ENCODE measurements at regions not wholly inside any gene's neighbourhood (a gene's known extent, or its start where the extent isn't known, plus 50 kb on each side); places are given as distances from the start of the nearest gene placed in this dataset.
A peak's percentile ranks its signal among the peaks of the same experiment; 100 is the strongest.
"Not testable (repeated sequence)": the region's sequence is repeated elsewhere in the genome, so short reads cannot be mapped to it uniquely, and the experiment has no call there.

DNA sequence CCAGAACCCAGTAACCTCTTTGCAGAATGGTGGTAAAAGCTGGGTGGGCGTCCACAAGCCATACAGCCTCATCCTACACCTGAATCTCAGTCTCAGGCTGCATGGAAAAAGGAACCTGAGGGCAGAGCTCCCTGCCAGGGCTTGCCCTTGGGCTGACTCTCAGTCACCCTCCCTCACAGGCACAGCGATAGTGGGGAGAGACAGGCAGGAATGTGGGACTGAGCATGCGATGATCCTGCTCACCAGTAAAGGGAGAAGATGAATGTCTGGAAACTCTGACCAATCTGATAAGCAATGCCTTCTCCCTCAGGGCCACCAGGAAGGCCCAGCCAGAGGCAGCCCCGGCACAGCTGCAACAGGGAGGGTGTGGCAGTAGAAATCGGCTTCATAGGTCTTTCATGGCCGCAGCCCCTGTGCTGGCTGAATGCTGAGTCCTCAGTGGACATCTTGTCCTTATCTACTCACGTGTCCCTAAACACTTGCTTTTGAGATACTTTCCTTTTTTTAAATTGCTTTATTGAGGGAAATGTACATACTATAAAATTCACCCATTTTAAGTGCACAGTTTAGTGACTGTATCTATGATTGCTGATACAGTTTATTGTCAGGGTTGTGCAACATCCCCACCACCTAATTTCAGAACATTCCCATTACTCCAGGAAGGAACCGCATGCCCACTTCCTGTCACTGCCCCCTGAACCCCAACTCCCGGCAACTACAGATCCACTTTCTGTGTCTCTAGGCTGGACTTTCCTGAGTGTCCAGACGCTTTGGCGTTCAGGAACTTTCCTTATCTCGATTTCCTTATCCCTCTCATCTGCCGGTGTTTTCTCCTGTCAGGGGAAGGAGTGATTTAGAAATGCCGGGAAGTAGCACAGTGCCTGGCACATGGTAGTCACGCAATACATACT, 258.1 kb downstream of the PCNX1 start:
- no peak overlapping the region for H3K4me3 ChIP-seq (ENCODE audit: control insufficient read depth, low read depth, low read length)
- DNase-seq (ENCODE audit: low read depth) = no peak
- TF ChIP-seq, protein P1, sequence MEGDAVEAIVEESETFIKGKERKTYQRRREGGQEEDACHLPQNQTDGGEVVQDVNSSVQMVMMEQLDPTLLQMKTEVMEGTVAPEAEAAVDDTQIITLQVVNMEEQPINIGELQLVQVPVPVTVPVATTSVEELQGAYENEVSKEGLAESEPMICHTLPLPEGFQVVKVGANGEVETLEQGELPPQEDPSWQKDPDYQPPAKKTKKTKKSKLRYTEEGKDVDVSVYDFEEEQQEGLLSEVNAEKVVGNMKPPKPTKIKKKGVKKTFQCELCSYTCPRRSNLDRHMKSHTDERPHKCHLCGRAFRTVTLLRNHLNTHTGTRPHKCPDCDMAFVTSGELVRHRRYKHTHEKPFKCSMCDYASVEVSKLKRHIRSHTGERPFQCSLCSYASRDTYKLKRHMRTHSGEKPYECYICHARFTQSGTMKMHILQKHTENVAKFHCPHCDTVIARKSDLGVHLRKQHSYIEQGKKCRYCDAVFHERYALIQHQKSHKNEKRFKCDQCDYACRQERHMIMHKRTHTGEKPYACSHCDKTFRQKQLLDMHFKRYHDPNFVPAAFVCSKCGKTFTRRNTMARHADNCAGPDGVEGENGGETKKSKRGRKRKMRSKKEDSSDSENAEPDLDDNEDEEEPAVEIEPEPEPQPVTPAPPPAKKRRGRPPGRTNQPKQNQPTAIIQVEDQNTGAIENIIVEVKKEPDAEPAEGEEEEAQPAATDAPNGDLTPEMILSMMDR (IDR thresholded peaks at IDR 0.05; ENCODE audit: control insufficient read depth, insufficient read depth, low read depth, low read length, missing control alignments) = no peak

DNA sequence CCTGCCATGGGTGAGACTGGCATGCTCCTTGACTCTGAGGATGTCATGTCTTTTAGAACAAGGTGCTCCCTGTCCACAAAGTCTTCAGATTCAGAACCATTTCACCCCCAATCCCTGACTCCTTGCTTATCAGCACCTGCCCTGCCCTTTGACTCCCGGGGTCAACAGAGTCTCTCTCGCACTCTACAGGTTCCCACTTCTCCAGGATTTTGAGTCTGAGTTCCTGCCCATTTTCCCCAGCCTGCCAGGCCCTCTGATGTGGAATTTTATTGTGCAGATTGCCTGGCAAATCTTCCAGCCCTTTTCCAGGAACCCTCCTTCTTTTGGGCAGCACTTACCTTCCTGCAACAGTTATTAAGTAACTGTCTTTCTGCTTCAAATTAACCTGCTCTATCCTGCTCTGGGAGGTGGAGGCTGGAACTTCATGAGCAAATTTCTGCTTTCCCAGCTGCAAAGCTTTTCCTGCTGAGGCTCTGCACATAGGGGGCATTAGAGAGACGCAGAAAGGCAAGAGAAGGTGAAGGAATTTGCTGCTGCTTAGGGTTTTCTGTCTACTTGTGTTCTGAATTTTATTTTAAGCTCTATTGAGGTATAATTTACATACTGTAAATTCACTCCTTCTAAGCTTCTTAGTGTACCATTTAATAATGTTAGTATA, 259.1 kb downstream of the PCNX1 start:
- H3K4me3 ChIP-seq (ENCODE audit: control insufficient read depth, low read depth, low read length) = no peak overlapping the region
- TF ChIP-seq, protein P1 (IDR thresholded peaks at IDR 0.05; ENCODE audit: control insufficient read depth, insufficient read depth, low read depth, low read length, missing control alignments) = peak; percentile 96
- peak; percentile 67 for DNase-seq (ENCODE audit: low read depth)

DNA sequence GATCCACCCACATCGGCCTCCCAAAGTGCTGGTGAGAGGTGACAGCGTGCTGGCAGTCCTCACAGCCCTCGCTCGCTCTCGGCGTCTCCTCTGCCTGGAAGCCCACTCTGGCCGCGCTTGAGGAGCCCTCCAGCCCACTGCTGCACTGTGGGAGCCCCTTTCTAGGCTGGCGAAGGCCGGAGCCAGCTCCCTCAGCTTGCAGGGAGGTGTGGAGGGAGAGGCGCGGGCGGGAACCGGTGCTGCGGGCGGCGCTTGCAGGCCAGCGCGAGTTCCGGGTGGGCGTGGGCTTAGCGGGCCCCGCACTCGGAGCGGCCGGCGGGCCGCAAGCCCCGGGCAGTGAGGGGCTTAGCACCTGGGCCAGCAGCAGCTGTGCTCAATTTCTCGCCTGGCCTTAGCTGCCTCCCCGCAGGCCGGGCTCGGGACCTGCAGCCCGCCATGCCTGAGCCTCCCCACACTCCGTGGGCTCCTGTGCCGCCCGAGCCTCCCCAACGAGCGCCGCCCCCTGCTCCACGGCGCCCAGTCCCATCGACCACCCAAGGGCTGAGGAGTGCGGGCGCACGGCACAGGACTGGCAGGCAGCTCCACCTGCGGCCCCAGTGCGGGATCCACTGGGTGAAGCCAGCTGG, 260.2 kb downstream of the PCNX1 start:
- H3K4me3 ChIP-seq (ENCODE audit: control insufficient read depth, low read depth, low read length) = not testable (repeated sequence)

DNA sequence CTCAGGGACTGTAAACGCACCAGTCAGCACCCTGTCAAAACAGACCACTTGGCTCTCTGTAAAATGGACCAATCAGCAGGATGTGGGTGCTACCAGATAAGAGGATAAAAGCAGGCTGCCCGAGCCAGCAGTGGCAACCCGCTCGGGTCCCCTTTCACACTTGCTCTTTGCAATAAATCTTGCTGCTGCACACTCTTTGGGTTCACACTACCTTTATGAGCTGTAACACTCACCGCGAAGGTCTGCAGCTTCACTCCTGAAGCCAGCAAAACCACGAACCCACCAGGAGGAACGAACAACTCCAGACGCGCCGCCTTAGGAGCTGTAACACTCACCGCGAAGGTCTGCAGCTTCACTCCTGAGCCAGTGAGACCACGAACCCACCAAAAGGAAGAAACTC, 260.9 kb downstream of the PCNX1 start:
- not testable (repeated sequence) for H3K4me3 ChIP-seq (ENCODE audit: control insufficient read depth, low read depth, low read length); DNase-seq (ENCODE audit: low read depth)

More for the DNA sequence above, 260.2 kb downstream of the PCNX1 start:
- DNase-seq (ENCODE audit: low read depth) = not testable (repeated sequence)

DNA sequence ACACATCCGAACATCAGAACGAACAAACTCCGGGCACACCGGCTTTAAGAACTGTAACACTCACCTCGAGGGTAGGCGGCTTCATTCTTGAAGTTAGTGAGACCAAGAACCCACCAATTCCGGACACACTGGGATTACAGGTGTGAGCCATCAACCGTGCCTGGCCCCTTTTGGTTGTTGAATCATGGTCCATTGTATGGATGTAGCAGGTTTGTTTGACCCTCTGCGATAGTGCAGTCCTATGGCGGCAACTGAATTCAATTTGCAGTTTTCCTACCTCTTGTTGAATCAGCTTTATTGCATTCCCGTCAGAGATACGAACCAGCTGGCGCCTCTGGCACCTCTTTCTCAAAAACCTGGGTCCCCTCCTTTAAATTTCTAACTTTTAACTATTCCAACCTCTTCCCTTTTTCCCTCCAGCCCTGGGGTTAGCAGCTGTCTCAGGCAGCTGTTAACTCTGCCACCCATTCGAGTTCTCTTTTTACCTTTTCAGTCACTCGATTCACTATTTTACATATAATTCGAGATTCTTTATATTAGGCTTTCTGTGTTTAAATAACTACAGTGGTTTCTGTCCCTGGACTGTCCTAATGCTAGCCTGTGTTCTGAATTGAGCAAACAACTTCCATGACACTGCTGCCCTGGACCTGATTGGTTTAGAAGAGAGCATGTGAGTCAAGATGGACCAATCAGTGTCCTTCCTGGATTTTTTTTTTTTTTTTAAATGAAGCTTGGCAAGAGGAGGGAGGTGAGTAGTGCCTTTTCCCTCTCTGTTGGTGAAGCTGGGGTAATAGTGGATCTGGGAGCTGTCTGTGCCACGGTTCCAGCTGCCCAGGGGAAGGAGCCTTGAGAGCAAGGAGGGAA, 261.5 kb downstream of the PCNX1 start:
- no peak for DNase-seq (ENCODE audit: low read depth)
- TF ChIP-seq, protein P1 (IDR thresholded peaks at IDR 0.05; ENCODE audit: control insufficient read depth, insufficient read depth, low read depth, low read length, missing control alignments) = no peak

DNA sequence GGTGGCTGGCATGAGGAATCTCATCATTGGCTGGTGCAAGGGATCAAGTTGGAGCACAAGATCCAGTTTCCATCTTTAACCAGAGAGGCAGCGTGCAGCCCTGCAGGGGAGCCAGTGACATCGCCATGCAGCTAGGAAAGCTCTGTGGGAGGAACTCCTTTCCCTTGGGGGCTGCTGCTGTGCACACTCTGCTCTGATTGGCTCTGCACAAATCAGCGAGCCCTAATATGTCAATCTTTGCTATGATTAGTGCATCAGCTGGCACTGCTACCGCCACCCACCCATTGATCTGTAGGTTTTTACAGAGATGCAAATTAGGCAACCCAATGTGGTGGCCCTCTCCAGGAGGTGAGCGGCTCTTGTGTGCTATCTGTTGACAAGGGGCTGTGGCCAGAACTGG, 262.6 kb downstream of the PCNX1 start:
- no peak overlapping the region for H3K4me3 ChIP-seq (ENCODE audit: control insufficient read depth, low read depth, low read length)
- DNase-seq (ENCODE audit: low read depth) = no peak
- TF ChIP-seq, protein P1 (IDR thresholded peaks at IDR 0.05; ENCODE audit: control insufficient read depth, insufficient read depth, low read depth, low read length, missing control alignments) = no peak

More for the DNA sequence above, 261.5 kb downstream of the PCNX1 start:
- no peak overlapping the region for H3K4me3 ChIP-seq (ENCODE audit: control insufficient read depth, low read depth, low read length)

DNA sequence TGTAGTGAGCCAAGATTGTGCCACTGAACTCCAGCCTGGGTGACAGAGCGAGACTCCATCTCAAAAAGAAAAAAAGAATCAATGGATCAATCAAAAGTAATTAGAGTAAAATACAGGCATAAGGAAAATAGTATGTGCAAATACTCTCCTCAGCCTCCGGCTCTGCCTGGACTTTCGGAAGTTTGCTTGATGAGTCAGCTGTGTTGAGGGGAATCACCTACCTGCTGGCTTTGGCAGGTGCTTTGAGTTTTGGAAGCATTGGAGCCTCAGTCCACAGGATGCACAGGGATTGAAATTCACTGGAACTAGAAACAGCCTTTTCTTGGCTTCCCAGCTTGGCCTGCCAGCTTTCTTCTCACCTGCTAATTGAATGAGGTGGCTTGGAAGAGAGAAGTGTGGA, 268.2 kb downstream of the PCNX1 start:
- DNase-seq (ENCODE audit: low read depth) = no peak
- TF ChIP-seq, protein P1 (IDR thresholded peaks at IDR 0.05; ENCODE audit: control insufficient read depth, insufficient read depth, low read depth, low read length, missing control alignments) = no peak
- H3K4me3 ChIP-seq (ENCODE audit: control insufficient read depth, low read depth, low read length) = no peak overlapping the region

All from AG09309 (cell line).